ENCODE measurements at regions not wholly inside any gene's neighbourhood (a gene's known extent, or its start where the extent isn't known, plus 50 kb on each side); places are given as distances from the start of the nearest gene placed in this dataset.

- Histone ChIP-seq H3K9me3 (replicated peaks; ENCODE audit: control insufficient read depth, low read depth, low read length) (no peaks in the 10 kb centered on the region), H3K36me3 (ENCODE audit: control insufficient read depth, insufficient read depth, low read length) (no peaks in the 10 kb centered on the region), H3K4me3 (ENCODE audit: low read length) (no peak overlapping the region), H3K4me1 (ENCODE audit: control insufficient read depth, insufficient read depth, low read length) (no peaks in the 10 kb centered on the region), H3K27me3 (ENCODE audit: control insufficient read depth, insufficient read depth, low read length) (peaks cover 2% of the 10 kb centered on the region), H3K27ac (ENCODE audit: low read length) (no peak overlapping the region)
- DNase-seq = no peak
- no CpG with 5 or more reads among the region's 1 CpG for WGBS (ENCODE audit: insufficient coverage)
These were observed 68.9 kb upstream of the CTNNBL1 start for GRCh38 chr20:37624963-37625362.

DNA sequence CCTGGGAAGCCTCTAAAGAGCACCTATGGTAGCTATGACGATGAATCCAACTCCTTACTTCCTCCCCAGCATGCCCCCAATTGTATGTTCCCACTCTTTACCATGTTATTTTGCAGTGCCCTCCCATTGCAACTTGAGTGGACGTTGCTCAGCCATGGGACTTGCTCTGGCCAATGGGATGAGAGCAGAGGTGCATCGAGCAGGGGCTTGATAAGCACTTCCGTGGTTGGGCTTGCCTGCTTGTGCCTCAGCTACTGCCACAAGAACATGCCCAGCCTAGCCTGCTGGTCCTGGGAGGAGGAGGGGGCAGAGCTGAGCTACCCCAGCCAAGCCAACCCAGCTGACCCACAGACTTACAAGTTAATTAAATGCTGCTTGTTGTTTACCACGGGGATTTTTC is 71.1 kb upstream of the CTNNBL1 start:
- H3K27me3 ChIP-seq (ENCODE audit: control insufficient read depth, insufficient read depth, low read length) = peaks cover 5% of the 10 kb centered on the region
- H3K27ac ChIP-seq (ENCODE audit: low read length) = no peak overlapping the region
- H3K36me3 ChIP-seq (ENCODE audit: control insufficient read depth, insufficient read depth, low read length) = no peaks in the 10 kb centered on the region
- no peak for DNase-seq
- 30% methylated on average over 2 of the region's 5 CpGs for WGBS (ENCODE audit: insufficient coverage)
- H3K9me3 ChIP-seq (replicated peaks; ENCODE audit: control insufficient read depth, low read depth, low read length) = no peaks in the 10 kb centered on the region
- H3K4me3 ChIP-seq (ENCODE audit: low read length) = no peak overlapping the region
- no peaks in the 10 kb centered on the region for H3K4me1 ChIP-seq (ENCODE audit: control insufficient read depth, insufficient read depth, low read length)

- no peaks in the 10 kb centered on the region for H3K9me3 ChIP-seq (replicated peaks; ENCODE audit: control insufficient read depth, low read depth, low read length)
- WGBS (ENCODE audit: insufficient coverage) = no CpG with 5 or more reads among the region's 2 CpGs
- H3K27ac ChIP-seq (ENCODE audit: low read length) = no peak overlapping the region
- DNase-seq = no peak
- peaks cover 5% of the 10 kb centered on the region for H3K27me3 ChIP-seq (ENCODE audit: control insufficient read depth, insufficient read depth, low read length)
- H3K4me3 ChIP-seq (ENCODE audit: low read length) = no peak overlapping the region
- H3K4me1 ChIP-seq (ENCODE audit: control insufficient read depth, insufficient read depth, low read length) = no peaks in the 10 kb centered on the region
- no peaks in the 10 kb centered on the region for H3K36me3 ChIP-seq (ENCODE audit: control insufficient read depth, insufficient read depth, low read length)
These were observed 74.3 kb upstream of the CTNNBL1 start for GRCh38 chr20:37619496-37619895.

DNA sequence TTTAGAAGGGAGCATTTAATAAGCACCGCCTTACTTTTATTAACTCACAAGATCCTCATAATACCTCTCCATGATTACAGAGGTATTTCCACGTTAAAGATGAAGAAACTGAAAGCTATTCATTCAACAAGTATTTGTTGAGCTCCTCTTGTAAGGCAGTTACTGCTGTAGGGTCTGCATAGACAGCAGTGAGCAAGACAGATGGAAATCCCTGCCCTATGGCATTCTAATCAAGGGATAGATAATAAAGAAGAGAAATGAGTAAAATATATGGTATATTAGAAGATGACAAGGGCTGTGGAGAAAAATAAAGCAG is 77.8 kb upstream of the CTNNBL1 start:
- no CpG with 5 or more reads among the region's 2 CpGs for WGBS (ENCODE audit: insufficient coverage)
- H3K36me3 ChIP-seq (ENCODE audit: control insufficient read depth, insufficient read depth, low read length) = no peaks in the 10 kb centered on the region
- DNase-seq = no peak

GRCh38 chr20:37615340-37616109 is 78.3 kb upstream of the CTNNBL1 start:
- Histone ChIP-seq H3K4me1 (ENCODE audit: control insufficient read depth, insufficient read depth, low read length) (no peaks in the 10 kb centered on the region), H3K4me3 (ENCODE audit: low read length) (no peak overlapping the region), H3K9me3 (replicated peaks; ENCODE audit: control insufficient read depth, low read depth, low read length) (no peaks in the 10 kb centered on the region), H3K36me3 (ENCODE audit: control insufficient read depth, insufficient read depth, low read length) (no peaks in the 10 kb centered on the region), H3K27me3 (ENCODE audit: control insufficient read depth, insufficient read depth, low read length) (peaks cover 5% of the 10 kb centered on the region), H3K27ac (ENCODE audit: low read length) (no peak overlapping the region)
- DNase-seq = no peak
- 17% methylated on average over 1 of the region's 5 CpGs for WGBS (ENCODE audit: insufficient coverage)

More for the DNA sequence above, 77.8 kb upstream of the CTNNBL1 start:
- H3K27ac ChIP-seq (ENCODE audit: low read length) = no peak overlapping the region
- H3K9me3 ChIP-seq (replicated peaks; ENCODE audit: control insufficient read depth, low read depth, low read length) = no peaks in the 10 kb centered on the region
- H3K4me1 ChIP-seq (ENCODE audit: control insufficient read depth, insufficient read depth, low read length) = no peaks in the 10 kb centered on the region
- H3K27me3 ChIP-seq (ENCODE audit: control insufficient read depth, insufficient read depth, low read length) = peaks cover 5% of the 10 kb centered on the region
- no peak overlapping the region for H3K4me3 ChIP-seq (ENCODE audit: low read length)

- Histone ChIP-seq H3K27ac (ENCODE audit: low read length) (no peak overlapping the region), H3K27me3 (ENCODE audit: control insufficient read depth, insufficient read depth, low read length) (peaks cover 2% of the 10 kb centered on the region), H3K4me3 (ENCODE audit: low read length) (no peak overlapping the region), H3K9me3 (replicated peaks; ENCODE audit: control insufficient read depth, low read depth, low read length) (no peaks in the 10 kb centered on the region), H3K4me1 (ENCODE audit: control insufficient read depth, insufficient read depth, low read length) (no peaks in the 10 kb centered on the region), H3K36me3 (ENCODE audit: control insufficient read depth, insufficient read depth, low read length) (no peaks in the 10 kb centered on the region)
- no peak for DNase-seq
- no CpG with 5 or more reads among the region's 1 CpG for WGBS (ENCODE audit: insufficient coverage)
These were observed 82.0 kb upstream of the CTNNBL1 start for GRCh38 chr20:37611852-37612251.

- Histone ChIP-seq H3K27me3 (ENCODE audit: control insufficient read depth, insufficient read depth, low read length) (peaks cover 2% of the 10 kb centered on the region), H3K9me3 (replicated peaks; ENCODE audit: control insufficient read depth, low read depth, low read length) (no peaks in the 10 kb centered on the region), H3K36me3 (ENCODE audit: control insufficient read depth, insufficient read depth, low read length) (no peaks in the 10 kb centered on the region), H3K27ac (ENCODE audit: low read length) (no peak overlapping the region), H3K4me1 (ENCODE audit: control insufficient read depth, insufficient read depth, low read length) (no peaks in the 10 kb centered on the region), H3K4me3 (ENCODE audit: low read length) (no peak overlapping the region)
- 59% methylated on average over 8 of the region's 9 CpGs for WGBS (ENCODE audit: insufficient coverage)
- no peak for DNase-seq
These were observed 82.5 kb upstream of the CTNNBL1 start for GRCh38 chr20:37611346-37611745.

DNA sequence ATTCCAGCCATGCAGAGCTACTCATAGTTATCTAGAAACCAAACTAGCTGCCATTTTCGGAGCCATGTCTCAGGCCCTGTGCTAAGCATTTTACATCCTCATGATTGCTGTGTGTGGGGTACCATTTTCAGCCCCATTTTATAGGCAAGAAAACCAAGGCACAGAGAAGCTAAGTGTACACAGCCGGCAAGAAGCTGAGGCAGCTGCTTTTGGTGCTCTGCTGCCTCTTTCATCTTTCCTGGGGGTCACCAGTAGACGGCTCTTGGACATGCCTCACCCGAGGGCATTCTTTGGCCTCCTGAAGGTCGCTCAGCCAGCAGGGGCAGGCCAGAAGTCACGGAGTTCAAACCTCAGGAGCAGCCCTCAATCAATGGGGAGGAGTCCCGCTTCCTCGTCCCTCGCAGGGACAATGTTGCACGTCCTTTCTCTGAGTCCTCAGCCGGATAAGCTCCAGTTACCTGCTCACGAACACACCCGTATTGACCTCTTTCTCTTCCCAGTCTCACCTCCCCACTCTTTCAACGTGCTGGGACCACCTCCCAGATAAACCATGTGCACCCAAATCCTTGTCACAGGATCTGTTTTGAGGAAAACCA is 82.6 kb upstream of the BLCAP start:
- H3K27ac ChIP-seq (ENCODE audit: low read length) = no peak overlapping the region
- WGBS (ENCODE audit: insufficient coverage) = 49% methylated on average over 13 of the region's 14 CpGs
- no peak overlapping the region for H3K4me3 ChIP-seq (ENCODE audit: low read length)
- H3K4me1 ChIP-seq (ENCODE audit: control insufficient read depth, insufficient read depth, low read length) = no peaks in the 10 kb centered on the region
- no peaks in the 10 kb centered on the region for H3K36me3 ChIP-seq (ENCODE audit: control insufficient read depth, insufficient read depth, low read length)
- no peaks in the 10 kb centered on the region for H3K9me3 ChIP-seq (replicated peaks; ENCODE audit: control insufficient read depth, low read depth, low read length)
- no peak for DNase-seq
- peaks cover 2% of the 10 kb centered on the region for H3K27me3 ChIP-seq (ENCODE audit: control insufficient read depth, insufficient read depth, low read length)

DNA sequence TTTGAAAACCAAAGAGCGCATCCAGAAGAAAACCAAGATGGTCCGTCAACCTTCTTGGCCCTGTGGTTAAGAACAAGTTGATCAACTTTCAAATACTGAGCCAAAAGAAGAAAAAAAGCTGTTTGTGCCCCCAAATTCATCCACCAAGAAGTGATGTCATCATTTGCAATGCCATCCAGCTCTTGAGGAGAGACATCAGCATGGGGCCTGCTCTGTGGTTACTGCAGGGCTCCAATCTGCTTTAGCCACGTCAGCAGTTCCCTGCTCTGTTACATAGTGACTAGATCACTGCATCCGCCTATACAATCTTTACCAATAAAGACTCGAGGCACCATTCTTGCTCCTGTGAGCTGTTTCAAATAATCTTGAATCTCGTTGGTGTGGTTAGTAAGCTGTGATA is 75.0 kb upstream of the BLCAP start:
- Histone ChIP-seq H3K4me1 (ENCODE audit: control insufficient read depth, insufficient read depth, low read length) (no peaks in the 10 kb centered on the region), H3K27me3 (ENCODE audit: control insufficient read depth, insufficient read depth, low read length) (peaks cover 11% of the 10 kb centered on the region), H3K27ac (ENCODE audit: low read length) (no peak overlapping the region), H3K4me3 (ENCODE audit: low read length) (no peak overlapping the region), H3K36me3 (ENCODE audit: control insufficient read depth, insufficient read depth, low read length) (no peaks in the 10 kb centered on the region), H3K9me3 (replicated peaks; ENCODE audit: control insufficient read depth, low read depth, low read length) (no peaks in the 10 kb centered on the region)
- WGBS (ENCODE audit: insufficient coverage) = 100% methylated on average over 2 of the region's 6 CpGs
- DNase-seq = no peak

DNA sequence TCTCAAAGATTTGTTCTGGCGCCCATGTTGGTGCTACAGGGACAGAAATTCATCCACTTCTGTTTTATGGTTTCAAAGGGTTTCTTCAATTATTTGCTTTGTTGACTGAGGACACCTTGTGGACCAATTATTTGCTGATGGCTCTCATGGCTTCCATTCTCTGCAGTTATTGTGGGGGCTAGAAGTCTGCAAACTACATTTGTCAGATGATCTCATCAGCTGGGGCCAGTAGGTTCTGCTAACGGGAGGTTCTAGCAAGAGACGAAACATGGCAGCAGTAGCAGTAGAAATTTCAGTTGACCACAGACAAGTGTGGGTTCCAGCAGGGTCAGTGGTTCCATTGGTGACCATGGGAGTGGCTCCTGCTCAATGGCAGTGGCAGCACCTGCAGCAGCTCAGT is 72.8 kb upstream of the BLCAP start:
- Histone ChIP-seq H3K27me3 (ENCODE audit: control insufficient read depth, insufficient read depth, low read length) (peaks cover 21% of the 10 kb centered on the region), H3K4me1 (ENCODE audit: control insufficient read depth, insufficient read depth, low read length) (no peaks in the 10 kb centered on the region), H3K36me3 (ENCODE audit: control insufficient read depth, insufficient read depth, low read length) (no peaks in the 10 kb centered on the region), H3K9me3 (replicated peaks; ENCODE audit: control insufficient read depth, low read depth, low read length) (no peaks in the 10 kb centered on the region), H3K27ac (ENCODE audit: low read length) (no peak overlapping the region), H3K4me3 (ENCODE audit: low read length) (no peak overlapping the region)
- 50% methylated on average over 2 of the region's 3 CpGs for WGBS (ENCODE audit: insufficient coverage)
- DNase-seq = no peak

All from muscle of leg (tissue), 3 donors.